SK-N-SH treated with all-trans-retinoic acid at 6 μM for 48 hours (cell line): ENCODE measurements at regions not wholly inside any gene's neighbourhood (a gene's known extent, or its start where the extent isn't known, plus 50 kb on each side); places are given as distances from the start of the nearest gene placed in this dataset.

Experiments
- ATAC-seq: fragments of 200-7000 bp; cut with Tn5 transposase; 3 replicates; pipeline ENCODE4 v1.9.1; 2020; ENCODE audit warnings: mild to moderate bottlenecking, moderate library complexity
- ARNTL ChIP-seq: fragments of 450-650 bp; formaldehyde crosslinking; IDR thresholded peaks from 2 replicates; pipeline ENCODE4 v1.5.0; 2020; ENCODE audit warnings: low read depth, mild to moderate bottlenecking, moderate library complexity, borderline replicate concordance
- BACH2 ChIP-seq: fragments of 250-450 bp; sonication (Bioruptor Pico); IDR thresholded peaks from 2 replicates; pipeline ENCODE4 v1.9.0; 2021; ENCODE audit warnings: mild to moderate bottlenecking, borderline replicate concordance
- ESRRG ChIP-seq: fragments of 250-450 bp; sonication (Bioruptor Pico); IDR thresholded peaks from 2 replicates; pipeline ENCODE4 v1.6.1; 2021; ENCODE audit warnings: mild to moderate bottlenecking
- GLIS3 ChIP-seq: fragments of 250-450 bp; sonication (Bioruptor Pico); IDR thresholded peaks from 2 replicates; pipeline ENCODE4 v1.5.0; 2020; ENCODE audit warnings: mild to moderate bottlenecking, moderate library complexity
- ISL1 ChIP-seq: fragments of 250-450 bp; sonication (Bioruptor Pico); IDR thresholded peaks from 2 replicates; pipeline ENCODE4 v2.1.2; 2022; ENCODE audit warnings: mild to moderate bottlenecking, moderate library complexity
- OSR1 ChIP-seq: fragments of 250-450 bp; sonication (Bioruptor Pico); IDR thresholded peaks from 2 replicates; pipeline ENCODE4 v1.8.0; 2022; ENCODE audit warnings: moderate library complexity, mild to moderate bottlenecking, inconsistent platforms
- PPARA ChIP-seq: fragments of 250-450 bp; sonication (Bioruptor Pico); IDR thresholded peaks from 2 replicates; pipeline ENCODE4 v1.5.0; 2020; ENCODE audit warnings: mild to moderate bottlenecking, borderline replicate concordance
- SNAI2 ChIP-seq: fragments of 250-450 bp; sonication (Bioruptor Pico); IDR thresholded peaks from 2 replicates; pipeline ENCODE4 v1.5.0; 2020; ENCODE audit warnings: mild to moderate bottlenecking, moderate library complexity
- TOX ChIP-seq: fragments of 250-450 bp; sonication (Bioruptor Pico); IDR thresholded peaks from 2 replicates; pipeline ENCODE4 v1.8.0; 2021; ENCODE audit warnings: mild to moderate bottlenecking, moderate library complexity, borderline replicate concordance
- ZC3H10 ChIP-seq: fragments of 250-450 bp; sonication (Bioruptor Pico); IDR thresholded peaks from 2 replicates; pipeline ENCODE4 v1.5.1; 2021; ENCODE audit warnings: mild to moderate bottlenecking, moderate library complexity
- ZFP3 ChIP-seq: fragments of 250-450 bp; sonication (Bioruptor Pico); IDR thresholded peaks from 2 replicates; pipeline ENCODE4 v1.5.0; 2020; ENCODE audit warnings: mild to moderate bottlenecking, moderate library complexity
- ZNF565 ChIP-seq: fragments of 450-650 bp; formaldehyde crosslinking; conservative IDR thresholded peaks from 2 replicates; pipeline ENCODE4 v1.5.0; 2020; ENCODE audit warnings: low read depth, mild to moderate bottlenecking, moderate library complexity
- ZNF70 ChIP-seq: fragments of 450-650 bp; formaldehyde crosslinking; IDR thresholded peaks from 2 replicates; pipeline ENCODE4 v1.5.0; 2020; ENCODE audit warnings: mild to moderate bottlenecking, moderate library complexity
- ZNF8 ChIP-seq: fragments of 450-650 bp; formaldehyde crosslinking; IDR thresholded peaks from 2 replicates; pipeline ENCODE4 v1.5.0; 2020; ENCODE audit warnings: mild to moderate bottlenecking, moderate library complexity
- TF ChIP-seq, protein P1 (sequence below): fragments of 250-450 bp; sonication (Bioruptor Pico); IDR thresholded peaks from 2 replicates; pipeline ENCODE4 v1.8.0; 2020; ENCODE audit warnings: mild to moderate bottlenecking, moderate library complexity, borderline replicate concordance
- TF ChIP-seq, protein P2 (sequence below): fragments of 250-450 bp; sonication (Bioruptor Pico); IDR thresholded peaks from 2 replicates; pipeline ENCODE4 v1.5.1; 2020; ENCODE audit warnings: low read depth, mild to moderate bottlenecking, moderate library complexity
- TF ChIP-seq, protein P3 (sequence below): fragments of 250-450 bp; sonication (Bioruptor Pico); IDR thresholded peaks from 2 replicates; pipeline ENCODE4 v1.8.0; 2021; ENCODE audit warnings: low read depth, mild to moderate bottlenecking, moderate library complexity, borderline replicate concordance
- TF ChIP-seq, protein P4 (sequence below): fragments of 250-450 bp; sonication (Bioruptor Pico); IDR thresholded peaks from 2 replicates; pipeline ENCODE4 v1.5.1; 2021; ENCODE audit warnings: mild to moderate bottlenecking, moderate library complexity

DNA sequence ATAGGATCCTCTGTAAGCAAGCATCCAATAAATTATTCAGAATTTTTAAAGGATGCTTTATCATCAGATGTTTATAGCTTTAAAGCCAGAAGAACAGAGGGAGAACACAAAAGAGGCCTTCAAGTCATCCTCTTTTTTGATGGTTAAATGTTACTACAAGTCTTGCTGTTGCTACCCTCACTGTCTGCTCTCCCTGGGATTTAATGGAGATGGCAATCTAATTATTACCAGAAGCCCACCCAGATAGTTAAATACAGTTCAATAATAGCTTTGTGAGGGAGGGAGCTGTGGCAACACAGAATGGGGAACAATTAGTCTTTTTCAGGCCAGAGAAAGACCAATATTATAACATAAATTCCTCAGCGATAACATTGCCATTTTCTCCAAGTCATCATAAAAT lies 87.0 kb upstream of the ACTBL2 start:
- ATAC-seq, result no peak
- TF ChIP-seq, protein P1, sequence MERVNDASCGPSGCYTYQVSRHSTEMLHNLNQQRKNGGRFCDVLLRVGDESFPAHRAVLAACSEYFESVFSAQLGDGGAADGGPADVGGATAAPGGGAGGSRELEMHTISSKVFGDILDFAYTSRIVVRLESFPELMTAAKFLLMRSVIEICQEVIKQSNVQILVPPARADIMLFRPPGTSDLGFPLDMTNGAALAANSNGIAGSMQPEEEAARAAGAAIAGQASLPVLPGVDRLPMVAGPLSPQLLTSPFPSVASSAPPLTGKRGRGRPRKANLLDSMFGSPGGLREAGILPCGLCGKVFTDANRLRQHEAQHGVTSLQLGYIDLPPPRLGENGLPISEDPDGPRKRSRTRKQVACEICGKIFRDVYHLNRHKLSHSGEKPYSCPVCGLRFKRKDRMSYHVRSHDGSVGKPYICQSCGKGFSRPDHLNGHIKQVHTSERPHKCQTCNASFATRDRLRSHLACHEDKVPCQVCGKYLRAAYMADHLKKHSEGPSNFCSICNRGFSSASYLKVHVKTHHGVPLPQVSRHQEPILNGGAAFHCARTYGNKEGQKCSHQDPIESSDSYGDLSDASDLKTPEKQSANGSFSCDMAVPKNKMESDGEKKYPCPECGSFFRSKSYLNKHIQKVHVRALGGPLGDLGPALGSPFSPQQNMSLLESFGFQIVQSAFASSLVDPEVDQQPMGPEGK (CRISPR knock-in tag), result no peak
- TF ChIP-seq ZFP3 (CRISPR knock-in tag) (no peak), SNAI2 (no peak), ESRRG (CRISPR knock-in tag) (no peak), GLIS3 (CRISPR knock-in tag) (no peak), BACH2 (CRISPR knock-in tag) (no peak), ISL1 (CRISPR knock-in tag) (no peak), ZNF8 (CRISPR knock-in tag) (no peak), ZNF70 (CRISPR knock-in tag) (no peak)
- TF ChIP-seq, protein P2, sequence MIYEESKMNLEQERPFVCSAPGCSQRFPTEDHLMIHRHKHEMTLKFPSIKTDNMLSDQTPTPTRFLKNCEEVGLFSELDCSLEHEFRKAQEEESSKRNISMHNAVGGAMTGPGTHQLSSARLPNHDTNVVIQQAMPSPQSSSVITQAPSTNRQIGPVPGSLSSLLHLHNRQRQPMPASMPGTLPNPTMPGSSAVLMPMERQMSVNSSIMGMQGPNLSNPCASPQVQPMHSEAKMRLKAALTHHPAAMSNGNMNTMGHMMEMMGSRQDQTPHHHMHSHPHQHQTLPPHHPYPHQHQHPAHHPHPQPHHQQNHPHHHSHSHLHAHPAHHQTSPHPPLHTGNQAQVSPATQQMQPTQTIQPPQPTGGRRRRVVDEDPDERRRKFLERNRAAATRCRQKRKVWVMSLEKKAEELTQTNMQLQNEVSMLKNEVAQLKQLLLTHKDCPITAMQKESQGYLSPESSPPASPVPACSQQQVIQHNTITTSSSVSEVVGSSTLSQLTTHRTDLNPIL (CRISPR knock-in tag), result no peak
- TF ChIP-seq, protein P3, sequence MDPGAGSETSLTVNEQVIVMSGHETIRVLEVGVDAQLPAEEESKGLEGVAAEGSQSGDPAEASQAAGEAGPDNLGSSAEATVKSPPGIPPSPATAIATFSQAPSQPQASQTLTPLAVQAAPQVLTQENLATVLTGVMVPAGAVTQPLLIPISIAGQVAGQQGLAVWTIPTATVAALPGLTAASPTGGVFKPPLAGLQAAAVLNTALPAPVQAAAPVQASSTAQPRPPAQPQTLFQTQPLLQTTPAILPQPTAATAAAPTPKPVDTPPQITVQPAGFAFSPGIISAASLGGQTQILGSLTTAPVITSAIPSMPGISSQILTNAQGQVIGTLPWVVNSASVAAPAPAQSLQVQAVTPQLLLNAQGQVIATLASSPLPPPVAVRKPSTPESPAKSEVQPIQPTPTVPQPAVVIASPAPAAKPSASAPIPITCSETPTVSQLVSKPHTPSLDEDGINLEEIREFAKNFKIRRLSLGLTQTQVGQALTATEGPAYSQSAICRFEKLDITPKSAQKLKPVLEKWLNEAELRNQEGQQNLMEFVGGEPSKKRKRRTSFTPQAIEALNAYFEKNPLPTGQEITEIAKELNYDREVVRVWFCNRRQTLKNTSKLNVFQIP, result no peak
- TF ChIP-seq, protein P4, sequence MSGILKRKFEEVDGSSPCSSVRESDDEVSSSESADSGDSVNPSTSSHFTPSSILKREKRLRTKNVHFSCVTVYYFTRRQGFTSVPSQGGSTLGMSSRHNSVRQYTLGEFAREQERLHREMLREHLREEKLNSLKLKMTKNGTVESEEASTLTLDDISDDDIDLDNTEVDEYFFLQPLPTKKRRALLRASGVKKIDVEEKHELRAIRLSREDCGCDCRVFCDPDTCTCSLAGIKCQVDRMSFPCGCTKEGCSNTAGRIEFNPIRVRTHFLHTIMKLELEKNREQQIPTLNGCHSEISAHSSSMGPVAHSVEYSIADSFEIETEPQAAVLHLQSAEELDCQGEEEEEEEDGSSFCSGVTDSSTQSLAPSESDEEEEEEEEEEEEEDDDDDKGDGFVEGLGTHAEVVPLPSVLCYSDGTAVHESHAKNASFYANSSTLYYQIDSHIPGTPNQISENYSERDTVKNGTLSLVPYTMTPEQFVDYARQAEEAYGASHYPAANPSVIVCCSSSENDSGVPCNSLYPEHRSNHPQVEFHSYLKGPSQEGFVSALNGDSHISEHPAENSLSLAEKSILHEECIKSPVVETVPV (CRISPR knock-in tag), result no peak

DNA sequence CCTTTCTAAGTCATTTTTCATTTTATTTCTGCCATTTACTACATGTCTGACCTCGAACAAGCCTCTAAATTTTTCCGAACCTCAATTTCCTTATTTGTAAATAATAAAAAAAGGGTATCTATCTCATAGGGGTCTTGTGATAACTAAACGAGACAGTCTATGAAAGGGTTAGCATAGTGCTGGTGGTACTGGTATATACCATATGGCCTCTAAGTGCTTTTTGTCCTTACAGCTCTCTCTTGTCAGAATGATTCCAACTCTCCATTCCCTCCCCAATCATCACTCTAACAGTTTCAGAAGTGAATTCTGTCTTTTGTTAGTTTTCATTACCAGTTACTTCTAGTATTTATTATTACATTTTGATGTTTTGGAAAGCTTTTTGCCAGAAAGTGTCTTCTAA lies 85.5 kb upstream of the ACTBL2 start:
- TF ChIP-seq, protein P4 (CRISPR knock-in tag), result no peak
- no peak for TF ChIP-seq BACH2 (CRISPR knock-in tag)
- no peak for TF ChIP-seq OSR1 (CRISPR knock-in tag)
- TF ChIP-seq ISL1 (CRISPR knock-in tag), result no peak
- no peak for TF ChIP-seq TOX (CRISPR knock-in tag)
- no peak for TF ChIP-seq ZFP3 (CRISPR knock-in tag)
- TF ChIP-seq ZC3H10 (CRISPR knock-in tag), result no peak
- TF ChIP-seq ZNF8 (CRISPR knock-in tag), result no peak
- ATAC-seq, result no peak

DNA sequence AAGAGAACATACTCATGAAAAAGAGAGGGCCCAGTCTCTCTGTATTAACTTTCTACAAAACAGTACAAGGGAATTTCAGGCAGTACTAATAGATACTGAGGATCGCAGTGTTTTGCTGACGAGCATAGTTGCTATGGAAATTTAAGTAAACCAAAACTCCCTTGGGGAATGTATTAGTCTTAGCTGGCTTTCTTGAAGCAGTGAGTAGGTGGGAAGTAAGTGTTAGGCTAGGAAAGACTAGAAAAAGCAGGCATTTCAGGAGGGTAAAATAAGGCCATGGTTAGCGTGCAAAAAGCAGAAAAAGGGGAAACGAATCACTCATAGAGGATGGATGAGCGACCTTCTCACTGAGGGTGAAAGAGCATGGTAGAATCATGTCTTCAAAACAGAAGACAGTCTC lies 84.3 kb upstream of the ACTBL2 start:
- ATAC-seq, result no peak
- no peak for TF ChIP-seq SNAI2
- TF ChIP-seq, all 23 proteins: peak for 0

DNA sequence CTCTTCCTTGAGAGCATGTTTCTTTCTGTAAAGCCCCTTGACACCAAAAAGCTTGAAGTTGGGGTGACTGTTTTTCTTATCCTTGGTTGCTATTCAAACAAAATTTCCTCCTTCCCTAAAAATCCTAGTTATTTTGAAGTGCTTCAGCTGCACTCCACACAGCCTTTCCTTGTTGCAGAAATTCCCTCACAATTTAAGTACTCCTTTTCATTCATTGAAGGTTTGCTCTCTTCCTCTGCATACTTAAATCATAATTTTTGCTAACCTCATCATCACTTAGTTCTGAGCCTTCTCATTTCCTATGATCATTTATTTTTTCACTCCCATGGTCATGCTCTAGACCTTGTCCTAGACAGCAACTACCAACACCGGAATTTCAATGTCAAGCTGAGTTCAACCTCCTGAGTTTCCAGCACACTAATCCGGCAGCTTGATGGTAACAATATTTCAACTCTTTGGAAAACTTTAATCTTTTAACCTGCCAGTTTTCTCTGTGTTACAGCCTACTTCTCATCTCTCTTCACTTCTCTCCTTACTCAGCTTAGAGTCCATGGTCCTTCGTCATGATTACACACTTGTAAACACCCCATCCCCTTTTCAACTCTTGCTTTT lies 78.7 kb upstream of the ACTBL2 start:
- no peak for ATAC-seq
- no peak for TF ChIP-seq PPARA (CRISPR knock-in tag)
- no peak for TF ChIP-seq GLIS3 (CRISPR knock-in tag)
- no peak for TF ChIP-seq ARNTL (CRISPR knock-in tag)
- no peak for TF ChIP-seq ZNF8 (CRISPR knock-in tag)
- TF ChIP-seq ZNF565 (CRISPR knock-in tag), result no peak
- TF ChIP-seq ISL1 (CRISPR knock-in tag), result no peak
- TF ChIP-seq, protein P4 (CRISPR knock-in tag), result no peak
- no peak for TF ChIP-seq OSR1 (CRISPR knock-in tag)
